Bone marrow (tissue), 2 donors: ENCODE measurements at regions not wholly inside any gene's neighbourhood (a gene's known extent, or its start where the extent isn't known, plus 50 kb on each side); places are given as distances from the start of the nearest gene placed in this dataset.
"Not testable (repeated sequence)": the region's sequence is repeated elsewhere in the genome, so short reads cannot be mapped to it uniquely, and the experiment has no call there.

Experiments used
- DNase-seq, 2 donors: peaks; one replicate each; lab custom pipeline; 2025; lab: John Stamatoyannopoulos, UW

- no peak for DNase-seq
These were observed 737.0 kb upstream of the ADGRB3 start for GRCh38 chr6:67897998-67898607.

DNA sequence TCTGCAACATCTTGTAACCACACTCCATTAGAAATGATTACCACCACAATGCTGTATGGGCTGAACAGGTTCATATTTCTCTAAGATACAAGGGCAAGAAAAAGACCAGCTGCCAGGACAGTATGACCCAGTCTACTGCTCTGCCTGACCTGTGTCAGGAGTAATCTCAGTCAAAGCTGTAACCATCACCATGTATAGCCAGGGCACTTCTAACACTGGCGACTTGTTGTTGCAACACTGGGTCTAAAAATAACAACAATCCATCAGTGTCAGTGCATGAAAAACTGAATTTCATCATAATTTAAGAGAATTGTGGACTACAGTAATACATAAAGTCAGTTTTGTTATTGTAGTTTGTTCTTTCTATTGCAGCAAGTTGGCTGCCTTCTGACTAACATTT, 738.6 kb upstream of the ADGRB3 start:
- no peak for DNase-seq

GRCh38 chr6:67889682-67889995, 745.4 kb upstream of the ADGRB3 start:
- DNase-seq, result no peak

- no peak for DNase-seq
These were observed 746.0 kb upstream of the ADGRB3 start for GRCh38 chr6:67888886-67889681.

GRCh38 chr6:67888546-67888885, 746.6 kb upstream of the ADGRB3 start:
- no peak for DNase-seq

- no peak for DNase-seq
These were observed 747.1 kb upstream of the ADGRB3 start for GRCh38 chr6:67887747-67888545.

DNA sequence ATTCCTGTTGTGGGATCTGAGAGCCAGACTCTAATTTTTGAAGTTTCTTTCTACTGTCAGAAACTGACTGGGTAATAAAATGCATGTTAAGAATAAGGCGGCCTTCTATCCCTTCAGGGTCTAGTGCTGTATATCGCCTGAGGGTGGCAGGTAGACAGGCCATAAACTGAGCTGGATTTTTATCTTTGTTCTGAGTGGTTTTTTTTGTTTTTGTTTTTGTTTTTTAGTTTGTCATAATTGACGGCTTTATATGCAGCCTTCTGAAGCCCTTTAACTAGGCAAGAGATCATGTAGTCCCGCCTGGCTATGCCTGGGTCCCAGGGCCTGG, 747.7 kb upstream of the ADGRB3 start:
- no peak for DNase-seq

DNA sequence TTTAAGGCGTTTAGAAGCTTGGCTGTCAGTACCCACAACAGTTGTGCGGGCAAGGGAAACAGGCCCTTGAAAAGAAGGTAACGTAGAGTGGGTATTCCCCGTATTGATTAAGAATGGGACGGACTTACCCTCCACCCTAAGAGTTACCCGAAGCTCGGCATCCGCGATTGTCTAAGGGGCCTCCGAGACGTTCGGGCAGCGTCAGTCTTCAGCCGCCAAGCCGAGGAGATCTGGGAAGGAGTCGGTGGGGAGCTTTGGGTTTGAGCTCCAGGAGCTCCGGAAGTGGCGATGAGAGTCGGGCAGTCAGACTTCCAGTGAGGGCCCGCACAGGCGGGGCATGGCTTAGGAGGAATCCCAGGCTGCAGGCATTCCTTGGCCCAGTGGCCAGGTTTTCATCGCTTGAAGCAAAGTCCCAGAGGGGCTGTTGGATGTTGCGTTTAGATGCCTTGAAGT, 748.2 kb upstream of the ADGRB3 start:
- no peak for DNase-seq

DNA sequence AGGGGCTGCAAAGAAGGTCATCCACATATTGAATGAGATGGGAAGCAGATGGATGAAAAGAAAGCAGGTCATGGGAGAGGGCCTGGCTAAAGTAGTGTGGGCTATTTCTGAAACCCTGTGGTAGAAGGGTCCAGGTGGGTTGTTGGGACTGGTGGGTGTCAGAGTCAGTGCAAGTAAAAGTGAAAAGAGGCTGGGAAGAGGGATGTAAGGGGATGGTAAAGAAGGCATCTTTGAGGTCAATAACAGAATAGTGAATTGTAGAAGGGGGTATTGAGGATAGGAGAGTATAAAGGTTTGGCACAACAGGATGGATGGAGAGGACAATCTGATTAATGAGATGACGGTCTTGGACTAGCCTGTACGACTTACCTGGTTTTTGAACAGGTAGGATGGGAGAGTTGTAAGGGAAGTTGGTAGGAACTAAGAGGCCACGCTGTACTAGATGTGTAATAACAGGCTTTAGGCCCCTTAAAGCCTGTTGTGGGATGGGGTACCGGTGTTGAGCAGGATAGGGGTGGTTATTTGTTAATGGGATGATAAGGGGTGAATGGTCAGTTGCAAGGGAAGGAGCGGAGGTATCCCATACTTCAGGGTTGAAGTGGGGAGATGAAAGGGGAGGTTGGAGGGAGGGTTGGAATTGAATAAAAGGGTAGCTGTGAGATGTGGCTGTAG, 748.9 kb upstream of the ADGRB3 start:
- DNase-seq, result no peak

GRCh38 chr6:67885081-67886033, 749.7 kb upstream of the ADGRB3 start:
- no peak for DNase-seq

DNA sequence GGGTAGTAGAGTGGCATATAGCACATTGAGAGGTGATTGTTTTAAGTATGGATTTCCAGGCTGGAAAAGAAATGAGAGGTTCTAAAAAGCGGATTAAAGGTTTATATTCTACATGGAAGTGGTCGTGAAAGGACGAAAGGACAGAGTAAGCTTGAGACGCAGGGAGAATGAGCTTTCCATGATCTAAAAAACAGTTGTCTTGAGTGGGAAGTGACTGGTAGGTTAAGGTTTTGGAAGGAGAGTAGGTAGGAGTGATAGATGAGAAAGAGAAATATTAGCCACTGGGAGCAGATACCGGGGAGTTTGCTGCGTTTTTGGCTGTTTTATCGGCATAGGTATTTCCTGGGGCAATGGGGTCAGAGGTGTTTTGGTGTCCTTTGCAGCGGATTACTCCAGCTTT, 750.6 kb upstream of the ADGRB3 start:
- DNase-seq, result no peak

- no peak for DNase-seq
These were observed 751.3 kb upstream of the ADGRB3 start for GRCh38 chr6:67883500-67884366.

GRCh38 chr6:67882436-67883311, 752.4 kb upstream of the ADGRB3 start:
- no peak for DNase-seq

DNA sequence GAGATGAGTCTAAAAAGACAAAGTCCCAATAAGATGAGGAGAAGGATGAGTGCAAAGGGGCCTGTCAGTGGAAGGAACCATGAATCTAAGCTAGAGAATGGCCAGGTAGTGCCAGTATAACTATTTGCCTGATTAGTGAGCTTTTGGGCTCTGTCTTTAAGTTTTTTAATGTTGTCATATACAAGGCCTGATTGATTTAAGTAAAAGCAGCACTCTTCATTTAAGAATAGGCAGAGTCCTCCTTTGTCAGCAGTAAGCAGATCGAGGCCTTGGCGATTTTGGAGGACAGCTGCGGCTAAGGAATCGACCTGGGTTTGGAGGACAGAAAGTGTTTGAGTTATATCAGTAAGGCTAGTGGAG, 753.4 kb upstream of the ADGRB3 start:
- DNase-seq, result no peak

DNA sequence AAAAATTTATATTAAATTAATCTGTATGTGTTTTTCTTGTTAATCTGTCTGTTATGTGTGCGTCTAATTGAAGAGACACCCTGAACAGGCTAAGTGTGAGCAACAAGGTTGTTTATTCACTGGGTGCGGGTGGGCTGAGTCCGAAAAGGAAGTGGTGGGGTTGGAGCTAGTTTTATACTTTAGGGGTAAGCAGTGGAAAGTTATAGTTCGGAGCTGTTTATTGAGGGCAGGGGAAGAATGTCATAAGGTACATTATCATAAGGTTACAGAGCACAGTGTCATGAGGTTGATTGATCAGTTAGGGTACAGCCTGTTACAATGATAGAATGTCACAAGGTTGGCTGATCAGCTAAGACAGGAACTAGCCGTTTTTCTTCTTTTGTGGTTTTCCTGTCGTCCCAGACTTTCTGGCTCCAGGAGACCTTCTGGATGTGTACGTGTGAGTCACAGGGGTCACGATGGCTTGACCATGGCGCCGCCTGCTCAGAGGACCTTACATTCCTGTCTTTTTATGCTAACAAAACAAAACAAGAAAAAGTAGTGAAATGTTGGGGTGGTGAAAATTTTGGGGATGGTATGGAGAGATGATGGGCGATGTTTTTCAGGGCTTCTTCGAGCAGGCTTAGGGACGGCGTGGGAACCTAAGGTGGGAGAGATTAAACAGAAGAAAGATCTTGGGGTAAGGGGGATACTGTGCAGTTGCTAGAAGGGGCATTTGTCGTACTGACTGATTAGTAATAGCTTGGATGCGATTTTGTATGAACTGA, 754.0 kb upstream of the ADGRB3 start:
- no peak for DNase-seq

GRCh38 chr6:67880343-67880742, 754.7 kb upstream of the ADGRB3 start:
- not testable (repeated sequence) for DNase-seq

GRCh38 chr6:67879928-67880327, 755.2 kb upstream of the ADGRB3 start:
- DNase-seq, result not testable (repeated sequence)

DNA sequence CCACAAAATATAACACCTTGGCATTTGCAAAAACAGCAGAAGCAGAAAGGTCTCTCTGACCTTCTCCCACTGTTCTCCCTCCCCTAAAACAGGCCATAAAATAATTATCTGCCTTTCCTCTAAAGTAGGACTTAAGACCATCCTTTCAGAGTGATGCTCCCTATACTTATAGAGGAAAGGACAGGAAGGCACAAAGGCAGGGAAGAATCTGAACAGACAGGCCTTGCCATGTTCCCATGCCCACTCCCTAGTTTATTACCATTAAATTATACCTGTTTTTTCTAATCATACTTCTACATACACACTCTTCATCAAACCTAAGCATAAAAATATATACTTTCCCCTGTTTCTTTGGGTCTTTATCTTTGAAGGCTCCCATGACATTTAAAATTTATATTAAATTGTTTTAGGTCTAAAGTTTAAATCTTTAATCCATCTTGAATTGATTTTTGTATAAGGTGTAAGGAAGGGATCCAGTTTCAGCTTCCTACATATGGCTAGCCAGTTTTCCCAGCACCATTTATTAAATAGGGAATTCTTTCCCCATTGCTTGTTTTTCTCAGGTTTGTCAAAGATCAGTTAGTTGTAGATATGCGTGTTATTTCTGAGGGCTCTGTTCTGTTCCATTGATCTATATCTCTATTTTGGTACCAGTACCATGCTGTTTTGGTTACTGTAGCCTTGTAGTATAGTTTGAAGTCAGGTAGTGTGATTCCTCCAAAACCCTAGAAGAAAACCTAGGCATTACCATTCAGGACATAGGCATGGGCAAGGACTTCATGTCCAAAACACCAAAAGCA, 755.8 kb upstream of the ADGRB3 start:
- not testable (repeated sequence) for DNase-seq
